Stimulated activated naive CD4-positive, alpha-beta T cell (primary cell): ENCODE measurements at regions not wholly inside any gene's neighbourhood (a gene's known extent, or its start where the extent isn't known, plus 50 kb on each side); places are given as distances from the start of the nearest gene placed in this dataset.

Experiments
- DNase-seq, 6 experiments: peaks; one replicate each; lab custom pipeline; 2025; lab: John Stamatoyannopoulos, UW

DNA sequence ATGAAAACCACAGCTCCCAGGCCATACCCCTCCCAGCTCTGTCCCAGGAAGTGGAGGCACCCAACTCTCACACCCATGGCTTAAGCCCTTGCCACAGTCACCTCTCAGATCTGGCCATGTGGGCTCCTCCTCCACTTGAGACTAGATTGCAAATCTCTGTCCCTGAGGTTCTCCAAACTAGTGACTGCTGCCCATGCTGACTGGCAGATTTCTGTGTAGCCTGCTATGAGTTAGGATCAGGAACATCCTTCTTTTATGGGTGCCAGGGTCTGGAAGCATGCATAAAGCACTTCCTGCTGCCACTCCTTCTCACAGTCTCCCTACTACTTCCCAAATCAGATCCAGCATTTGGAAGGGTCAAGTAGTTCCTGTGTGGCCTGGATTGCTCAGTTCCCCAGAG is 59.6 kb upstream of the GOLIM4 start:
- no peak for DNase-seq

DNA sequence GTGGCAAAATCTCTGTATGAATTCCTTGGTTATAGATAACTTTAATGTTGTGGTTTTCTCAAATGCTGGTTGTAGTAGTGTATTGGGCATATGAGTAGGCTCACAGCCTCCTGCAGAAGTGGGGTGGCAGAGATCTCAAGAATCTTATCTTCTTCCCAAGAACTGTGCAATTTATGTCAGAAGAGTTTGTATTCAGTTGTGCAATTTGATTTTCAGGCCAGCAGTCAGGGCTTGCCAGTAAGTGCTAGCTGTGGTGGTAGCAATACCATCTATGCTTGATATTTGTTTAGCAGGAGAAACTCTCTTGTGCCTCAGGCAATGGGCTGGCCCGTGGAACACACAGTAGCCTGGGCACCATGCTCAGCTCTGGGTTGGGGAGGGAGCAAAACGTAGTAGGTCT is 58.4 kb upstream of the GOLIM4 start:
- no peak for DNase-seq

- no peak for DNase-seq
Measured at GRCh38 chr3:168152149-168152548, 56.4 kb upstream of the GOLIM4 start.
